ENCODE measurements at regions not wholly inside any gene's neighbourhood (a gene's known extent, or its start where the extent isn't known, plus 50 kb on each side); places are given as distances from the start of the nearest gene placed in this dataset.
A peak's percentile ranks its signal among the peaks of the same experiment; 100 is the strongest.
"Not testable (repeated sequence)": the region's sequence is repeated elsewhere in the genome, so short reads cannot be mapped to it uniquely, and the experiment has no call there.

DNA sequence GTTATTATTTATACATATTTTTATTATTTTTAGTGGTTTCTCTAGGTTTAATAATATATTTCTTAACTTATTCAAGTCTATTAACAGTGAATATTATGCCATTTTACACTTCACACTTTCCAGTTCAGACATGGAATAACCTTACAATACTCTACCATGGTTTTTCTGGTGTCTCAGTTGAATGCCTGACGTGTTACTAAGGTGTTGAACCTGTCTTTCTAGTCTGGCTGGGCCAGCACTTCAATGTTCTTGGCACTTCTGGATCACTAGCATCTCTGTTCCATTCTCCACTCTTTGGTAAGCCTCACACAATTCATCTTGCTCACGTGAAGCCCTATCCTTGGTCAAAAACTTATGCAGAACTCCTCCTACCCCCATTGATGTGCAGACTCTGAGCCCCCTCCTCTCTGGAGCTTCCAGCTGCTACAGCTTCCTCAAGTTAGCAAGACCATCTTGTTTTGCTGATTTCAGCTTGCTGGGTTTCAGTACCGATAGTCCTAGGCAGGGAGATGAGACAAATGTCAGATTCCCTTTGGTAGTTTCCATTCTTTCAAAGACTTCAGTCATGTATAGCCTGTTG lies 243.1 kb downstream of the FBXO4 start:
- Histone ChIP-seq H3K4me1 (ENCODE audit: insufficient read depth, insufficient read length) (no peaks in the 10 kb centered on the region), H3K4me3 (ENCODE audit: insufficient read length, low read depth) (no peak overlapping the region), H3K9me3 (ENCODE audit: insufficient read depth, low read length) (no peaks in the 10 kb centered on the region), H3K27me3 (ENCODE audit: insufficient read depth, insufficient read length) (no peaks in the 10 kb centered on the region), H3K9ac (ENCODE audit: insufficient read length, low read depth) (no peak overlapping the region), H3K36me3 (ENCODE audit: insufficient read depth, insufficient read length, low read length) (no peaks in the 10 kb centered on the region)
- DNase-seq (ENCODE audit: low read depth, low spot score), result peak; percentile 1
- no peak for TF ChIP-seq ZNF274 (IDR thresholded peaks at IDR 0.05; ENCODE audit: low read depth, low read length)
- no peak for TF ChIP-seq SUZ12 (IDR thresholded peaks at IDR 0.05; ENCODE audit: extremely low read depth, insufficient read depth, insufficient read length)
- TF ChIP-seq YY1 (IDR thresholded peaks at IDR 0.05; ENCODE audit: insufficient read depth, insufficient read length), result no peak

DNA sequence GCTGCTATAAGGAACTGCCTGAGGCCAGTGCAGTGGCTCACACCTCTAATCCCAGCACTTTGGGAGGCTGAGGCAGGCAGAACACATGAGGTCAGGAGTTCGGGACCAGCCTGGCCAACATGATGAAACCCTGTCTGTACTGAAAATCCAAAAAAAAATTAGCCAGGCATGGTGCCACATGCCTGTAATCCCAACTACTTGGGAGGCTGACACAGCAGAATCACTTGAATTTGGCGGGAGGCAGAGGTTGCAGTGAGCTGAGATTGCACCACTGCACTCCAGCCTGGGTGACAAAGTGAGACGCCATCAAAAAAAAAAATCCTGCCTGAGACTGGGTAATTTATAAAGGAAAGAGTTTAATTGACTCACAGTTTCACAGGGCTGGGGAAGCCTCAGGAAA lies 247.1 kb upstream of the GHR start:
- not testable (repeated sequence) for H3K27me3 ChIP-seq (ENCODE audit: insufficient read depth, insufficient read length); H3K4me1 ChIP-seq (ENCODE audit: insufficient read depth, insufficient read length); H3K9ac ChIP-seq (ENCODE audit: insufficient read length, low read depth); DNase-seq (ENCODE audit: low read depth, low spot score); H3K36me3 ChIP-seq (ENCODE audit: insufficient read depth, insufficient read length, low read length); H3K4me3 ChIP-seq (ENCODE audit: insufficient read length, low read depth)
- peaks cover 14% of the 10 kb centered on the region; the same call in 1 of the 2 replicates for H3K9me3 ChIP-seq (ENCODE audit: insufficient read depth, low read length)

DNA sequence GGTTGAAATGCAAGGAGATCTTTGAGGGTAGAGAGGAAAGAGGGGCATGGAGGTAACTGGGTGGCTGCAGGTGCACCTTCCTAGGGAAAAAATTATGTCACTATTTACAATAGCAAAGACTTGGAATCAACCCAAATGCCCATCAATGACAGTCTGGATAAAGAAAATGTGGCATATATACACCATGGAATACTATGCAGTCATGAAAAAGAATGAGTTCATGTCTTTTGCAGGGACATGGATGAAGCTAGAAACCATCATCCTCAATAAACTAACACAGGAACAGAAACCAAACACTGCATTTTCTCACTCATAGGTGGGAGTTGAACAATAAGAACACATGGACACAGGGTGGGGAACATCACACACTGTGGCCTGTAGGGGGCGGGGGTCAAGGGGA lies 243.4 kb upstream of the GHR start:
- peaks cover 14% of the 10 kb centered on the region; the same call in 1 of the 2 replicates for H3K9me3 ChIP-seq (ENCODE audit: insufficient read depth, low read length)
- DNase-seq (ENCODE audit: low read depth, low spot score); H3K4me1 ChIP-seq (ENCODE audit: insufficient read depth, insufficient read length); H3K27me3 ChIP-seq (ENCODE audit: insufficient read depth, insufficient read length); H3K36me3 ChIP-seq (ENCODE audit: insufficient read depth, insufficient read length, low read length); H3K9ac ChIP-seq (ENCODE audit: insufficient read length, low read depth); H3K4me3 ChIP-seq (ENCODE audit: insufficient read length, low read depth): not testable (repeated sequence)

DNA sequence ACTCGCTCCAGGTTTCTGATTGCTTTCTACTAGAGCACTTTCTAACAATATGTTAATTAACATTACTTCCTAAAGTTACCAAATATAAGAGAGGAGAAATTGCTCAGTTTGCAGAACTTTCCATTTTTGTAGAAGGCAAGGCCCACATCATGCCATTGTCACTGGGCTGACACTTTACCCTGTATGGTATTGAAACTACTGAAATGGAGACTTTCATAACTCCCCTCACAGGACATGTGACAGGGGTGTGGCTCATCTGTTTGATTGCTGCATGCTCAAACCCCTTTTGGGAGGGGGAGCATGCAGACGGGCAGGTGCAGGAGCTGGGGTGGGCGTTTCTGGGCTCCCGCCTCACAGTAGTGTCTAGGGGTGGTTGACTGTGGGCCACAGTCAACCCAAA lies 206.3 kb upstream of the GHR start:
- Histone ChIP-seq H3K9me3 (ENCODE audit: insufficient read depth, low read length) (no peaks in the 10 kb centered on the region), H3K36me3 (ENCODE audit: insufficient read depth, insufficient read length, low read length) (no peaks in the 10 kb centered on the region), H3K4me3 (ENCODE audit: insufficient read length, low read depth) (no peak overlapping the region), H3K4me1 (ENCODE audit: insufficient read depth, insufficient read length) (no peaks in the 10 kb centered on the region), H3K9ac (ENCODE audit: insufficient read length, low read depth) (no peak overlapping the region), H3K27me3 (ENCODE audit: insufficient read depth, insufficient read length) (no peaks in the 10 kb centered on the region)
- TF ChIP-seq ZNF274 (IDR thresholded peaks at IDR 0.05; ENCODE audit: low read depth, low read length) (no peak), SUZ12 (IDR thresholded peaks at IDR 0.05; ENCODE audit: extremely low read depth, insufficient read depth, insufficient read length) (no peak), YY1 (IDR thresholded peaks at IDR 0.05; ENCODE audit: insufficient read depth, insufficient read length) (no peak)
- no peak for DNase-seq (ENCODE audit: low read depth, low spot score)

DNA sequence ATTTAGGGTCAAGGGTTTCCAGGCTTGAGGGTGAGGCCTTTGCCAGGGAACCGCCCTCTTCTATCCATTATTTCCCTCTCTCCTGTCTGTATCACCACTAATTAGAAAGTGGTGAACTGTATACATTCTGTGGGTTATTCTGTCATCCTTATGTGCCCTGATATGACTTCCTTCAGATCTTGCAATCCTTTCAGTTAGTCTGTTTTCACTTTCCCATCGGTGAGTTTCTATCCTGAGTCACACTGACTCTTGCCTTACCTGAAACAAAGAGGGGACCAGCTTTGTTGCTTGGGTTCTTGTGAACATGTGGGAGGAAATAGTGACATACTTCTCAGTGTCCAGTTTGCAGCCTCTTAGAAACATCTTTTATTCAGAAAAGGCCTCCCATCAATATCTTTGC lies 205.4 kb upstream of the GHR start:
- no peak for DNase-seq (ENCODE audit: low read depth, low spot score)
- no peaks in the 10 kb centered on the region for H3K36me3 ChIP-seq (ENCODE audit: insufficient read depth, insufficient read length, low read length)
- no peak overlapping the region for H3K4me3 ChIP-seq (ENCODE audit: insufficient read length, low read depth)
- no peak overlapping the region for H3K9ac ChIP-seq (ENCODE audit: insufficient read length, low read depth)
- H3K4me1 ChIP-seq (ENCODE audit: insufficient read depth, insufficient read length), result no peaks in the 10 kb centered on the region
- H3K27me3 ChIP-seq (ENCODE audit: insufficient read depth, insufficient read length), result no peaks in the 10 kb centered on the region
- no peaks in the 10 kb centered on the region for H3K9me3 ChIP-seq (ENCODE audit: insufficient read depth, low read length)
- TF ChIP-seq YY1 (IDR thresholded peaks at IDR 0.05; ENCODE audit: insufficient read depth, insufficient read length) (no peak), SUZ12 (IDR thresholded peaks at IDR 0.05; ENCODE audit: extremely low read depth, insufficient read depth, insufficient read length) (no peak), ZNF274 (IDR thresholded peaks at IDR 0.05; ENCODE audit: low read depth, low read length) (no peak)

DNA sequence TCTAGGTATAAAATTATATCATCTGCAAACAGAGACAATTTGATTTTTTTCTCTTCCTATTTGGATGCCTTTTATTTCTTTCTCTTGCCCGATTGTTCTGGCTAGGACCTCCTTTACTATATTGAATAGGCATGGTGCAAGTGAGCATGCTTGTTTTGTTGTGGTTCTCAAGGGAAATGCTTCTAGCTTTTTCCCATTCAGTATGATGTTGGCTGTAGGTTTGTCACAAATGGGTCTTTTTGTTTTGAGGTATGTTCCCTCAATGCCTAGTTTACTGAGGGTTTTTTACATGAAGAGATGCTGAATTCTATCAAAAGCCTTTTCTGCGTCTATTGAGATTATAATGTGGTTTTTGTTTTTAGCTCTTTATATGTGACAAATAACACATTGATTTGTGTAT lies 198.2 kb upstream of the GHR start:
- Histone ChIP-seq H3K9me3 (ENCODE audit: insufficient read depth, low read length) (no peaks in the 10 kb centered on the region), H3K4me3 (ENCODE audit: insufficient read length, low read depth) (no peak overlapping the region), H3K36me3 (ENCODE audit: insufficient read depth, insufficient read length, low read length) (no peaks in the 10 kb centered on the region), H3K27me3 (ENCODE audit: insufficient read depth, insufficient read length) (no peaks in the 10 kb centered on the region), H3K9ac (ENCODE audit: insufficient read length, low read depth) (no peak overlapping the region), H3K4me1 (ENCODE audit: insufficient read depth, insufficient read length) (no peaks in the 10 kb centered on the region)
- DNase-seq (ENCODE audit: low read depth, low spot score), result no peak
- no peak for TF ChIP-seq YY1 (IDR thresholded peaks at IDR 0.05; ENCODE audit: insufficient read depth, insufficient read length)
- no peak for TF ChIP-seq SUZ12 (IDR thresholded peaks at IDR 0.05; ENCODE audit: extremely low read depth, insufficient read depth, insufficient read length)
- no peak for TF ChIP-seq ZNF274 (IDR thresholded peaks at IDR 0.05; ENCODE audit: low read depth, low read length)

DNA sequence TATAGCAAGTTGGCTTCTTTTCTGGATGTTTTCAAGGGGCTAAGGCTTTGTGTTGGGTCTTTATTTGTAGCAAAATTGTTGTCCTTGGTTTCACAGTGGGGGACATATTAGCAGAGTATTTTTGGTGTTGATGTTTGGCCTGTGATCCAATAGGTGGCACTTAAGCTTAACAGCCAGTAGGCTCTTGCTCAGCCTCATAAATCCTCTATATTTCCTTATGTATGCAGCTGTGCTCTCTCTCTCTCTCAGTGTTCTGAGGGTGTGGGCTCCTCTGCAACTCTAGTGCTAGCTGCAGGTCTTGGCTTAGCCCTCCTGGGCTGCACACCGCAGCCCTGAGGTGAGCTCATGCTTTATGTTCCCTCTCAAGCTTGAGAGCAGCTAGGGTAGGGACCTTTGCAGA lies 195.0 kb upstream of the GHR start:
- TF ChIP-seq SUZ12 (IDR thresholded peaks at IDR 0.05; ENCODE audit: extremely low read depth, insufficient read depth, insufficient read length), result no peak
- Histone ChIP-seq H3K4me3 (ENCODE audit: insufficient read length, low read depth) (no peak overlapping the region), H3K9ac (ENCODE audit: insufficient read length, low read depth) (no peak overlapping the region), H3K4me1 (ENCODE audit: insufficient read depth, insufficient read length) (no peaks in the 10 kb centered on the region), H3K36me3 (ENCODE audit: insufficient read depth, insufficient read length, low read length) (no peaks in the 10 kb centered on the region), H3K27me3 (ENCODE audit: insufficient read depth, insufficient read length) (no peaks in the 10 kb centered on the region), H3K9me3 (ENCODE audit: insufficient read depth, low read length) (no peaks in the 10 kb centered on the region)
- no peak for DNase-seq (ENCODE audit: low read depth, low spot score)

DNA sequence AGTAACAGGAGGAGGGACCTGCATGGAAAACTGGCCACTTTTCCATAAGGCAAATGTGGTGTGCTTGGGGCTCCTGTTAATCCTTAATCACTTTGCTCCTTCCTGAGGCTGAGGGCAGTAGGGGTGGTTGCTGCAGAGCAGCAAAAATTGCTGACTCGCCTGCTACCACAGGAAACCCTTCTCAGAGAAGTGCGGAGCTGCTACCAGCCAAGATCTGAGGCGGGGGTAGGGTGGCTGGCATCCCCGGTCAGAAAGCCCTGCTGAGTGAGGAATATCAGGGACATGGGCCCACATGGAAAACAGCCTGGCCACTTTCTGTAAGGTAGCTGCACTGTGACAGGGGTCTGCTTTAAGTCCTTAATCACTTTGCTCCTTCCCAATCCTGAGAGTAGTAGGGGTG lies 192.4 kb upstream of the GHR start:
- Histone ChIP-seq H3K36me3 (ENCODE audit: insufficient read depth, insufficient read length, low read length) (no peaks in the 10 kb centered on the region), H3K4me3 (ENCODE audit: insufficient read length, low read depth) (no peak overlapping the region), H3K27me3 (ENCODE audit: insufficient read depth, insufficient read length) (no peaks in the 10 kb centered on the region), H3K9ac (ENCODE audit: insufficient read length, low read depth) (no peak overlapping the region), H3K9me3 (ENCODE audit: insufficient read depth, low read length) (no peaks in the 10 kb centered on the region), H3K4me1 (ENCODE audit: insufficient read depth, insufficient read length) (no peaks in the 10 kb centered on the region)
- DNase-seq (ENCODE audit: low read depth, low spot score), result no peak
- no peak for TF ChIP-seq ZNF274 (IDR thresholded peaks at IDR 0.05; ENCODE audit: low read depth, low read length)
- no peak for TF ChIP-seq SUZ12 (IDR thresholded peaks at IDR 0.05; ENCODE audit: extremely low read depth, insufficient read depth, insufficient read length)
- no peak for TF ChIP-seq YY1 (IDR thresholded peaks at IDR 0.05; ENCODE audit: insufficient read depth, insufficient read length)
